Pancreas (tissue), 10 donors: ENCODE measurements at regions not wholly inside any gene's neighbourhood (a gene's known extent, or its start where the extent isn't known, plus 50 kb on each side); places are given as distances from the start of the nearest gene placed in this dataset.

Experiments
- ATAC-seq, 4 donors: fragments of 200-7000 bp; cut with Tn5 transposase; one replicate each; pipeline versions ENCODE4 v1.8.0 to v1.9.1; 2020; ENCODE audit warnings: mild to moderate bottlenecking in 4 of 4, moderate library complexity in 4 of 4
- DNase-seq, 6 donors: peaks; one replicate each; pipeline ENCODE4 v3.0.0-alpha.2; 2020
- FAIRE-seq: peaks from 2 replicates; lab custom pipeline; 2012; peaks lifted over from hg19 to GRCh38; lab: Jason Lieb, UNC
- H3K27ac ChIP-seq, 4 donors: fragments of 200-600 bp; sonication (generic); 1 replicate in 3 of 4; 2 replicates in 1 of 4; pipeline versions ENCODE4 v1.5.0 to v1.8.0; 2020
- H3K27me3 ChIP-seq, 4 donors: fragments of 200-600 bp; one replicate each; pipeline ENCODE4 v1.8.0; 2021
- H3K36me3 ChIP-seq, 3 donors: fragments of 200-600 bp; sonication (generic) in 1 of 3; one replicate each; pipeline versions ENCODE4 v1.5.0 to v1.8.0; 2020 to 2021
- H3K4me1 ChIP-seq, 3 donors: fragments of 200-600 bp; one replicate each; pipeline ENCODE4 v1.8.0; 2021
- H3K4me3 ChIP-seq, 4 donors: fragments of 200-600 bp; sonication (generic) in 2 of 4; one replicate each; pipeline versions ENCODE4 v1.5.0 to v1.8.0; 2020 to 2021
- H3K9me3 ChIP-seq, 4 donors: fragments of 200-600 bp; one replicate each; pipeline ENCODE4 v1.8.0; 2021
- WGBS, 2 donors: extraction: QIAGEN DNeasy Blood & Tissue Kit; methylation state at CpG; one replicate each; pipeline ENCODE4 v1.1.7; 2013; 5-methylcytosine and 5-hydroxymethylcytosine counted together
- intact Hi-C, 3 donors: fragments of 100-400 bp; cut with DNase I; formaldehyde crosslinking; loops; one replicate each; pipeline versions ENCODE4 v1.11.1 to v1.14.2; 2022
- TF ChIP-seq, protein P1 (sequence below), 4 donors: fragments of 200-600 bp; sonication (generic) in 3 of 4; IDR thresholded peaks; one replicate each; pipeline versions ENCODE4 v1.5.0 to v1.8.0; 2021; ENCODE audit warnings: antibody characterized with exemption in 4 of 4
- donor health status: healthy with polysubstance abuse.
- donor health status: DM: no; HTN: no; CAD: no; lungs with moderate emphysema.
- donor health status: DM: no; HTN: no; CAD: no.
- donor health status: control.
- donor health status: control.
- donor health status: Bipolar disorder and iron deficiency.
- donor health status: DM: yes; HTN: yes; CAD: no.
- donor health status: DM: no; HTN: no; CAD: no.
- donor health status: DM: no; HTN: no; CAD: no.
- donor health status: DM: yes; HTN: yes; CAD: no.

DNA sequence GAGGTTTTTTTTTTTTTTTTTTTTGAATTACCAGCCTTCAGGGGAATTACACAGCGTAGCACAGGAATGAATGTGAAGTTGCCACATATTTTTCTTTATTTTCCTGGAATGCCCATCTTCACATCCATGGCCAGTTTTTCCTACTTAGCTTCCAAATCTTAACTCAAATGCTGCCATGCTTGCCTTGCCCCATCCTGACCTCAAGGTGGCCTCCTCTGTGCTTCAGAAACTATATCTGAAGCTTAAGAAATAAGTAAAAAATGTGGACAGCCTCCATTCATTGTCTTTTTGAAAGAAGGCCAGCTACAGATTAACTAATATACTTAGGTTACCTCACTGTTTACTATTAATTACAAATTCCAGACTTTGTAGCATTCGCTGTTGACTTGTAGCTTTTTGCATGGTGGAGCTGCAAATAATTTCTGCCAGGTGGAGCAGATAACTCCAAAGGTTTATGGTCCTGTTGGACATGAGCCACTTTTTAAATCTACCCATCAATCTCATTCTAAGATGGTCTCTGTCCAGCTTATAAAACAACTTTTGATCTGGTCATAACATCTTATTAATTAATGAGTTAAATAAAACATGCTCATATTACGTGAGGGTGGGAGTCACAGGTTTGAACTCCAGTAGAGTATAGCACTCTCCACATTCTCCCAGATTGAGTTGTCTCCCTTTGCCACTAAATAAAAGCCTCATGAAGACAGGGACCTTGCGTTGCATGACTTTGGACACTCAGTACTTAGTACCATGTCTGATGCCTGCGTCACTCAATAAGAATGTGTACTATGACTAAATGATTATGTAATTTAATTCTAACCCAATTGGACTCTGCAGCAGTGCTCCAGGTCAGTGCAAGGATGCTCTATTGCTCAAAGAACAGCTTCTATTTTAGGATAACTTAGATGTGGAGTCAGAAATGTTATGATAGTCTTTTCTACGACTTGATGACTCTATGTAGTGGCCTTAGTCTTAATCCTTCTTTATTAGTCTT, 678.6 kb upstream of the CITED2 start:
- Histone ChIP-seq H3K36me3 (no peaks in the 10 kb centered on the region), H3K9me3 (no peaks in the 10 kb centered on the region), H3K4me3 (no peak overlapping the region), H3K27ac (no peak overlapping the region), H3K27me3 (no peaks in the 10 kb centered on the region), H3K4me1 (no peaks in the 10 kb centered on the region)
- intact Hi-C loops: no loop called here
- DNase-seq (no peak), ATAC-seq (peak in 3 of 4 donors; percentile 11 to 44 (median 32)), FAIRE-seq (no peak)
- 73 to 86% methylated on average over 6 of the region's 6 CpGs for WGBS, 2 donors
- TF ChIP-seq, protein P1, sequence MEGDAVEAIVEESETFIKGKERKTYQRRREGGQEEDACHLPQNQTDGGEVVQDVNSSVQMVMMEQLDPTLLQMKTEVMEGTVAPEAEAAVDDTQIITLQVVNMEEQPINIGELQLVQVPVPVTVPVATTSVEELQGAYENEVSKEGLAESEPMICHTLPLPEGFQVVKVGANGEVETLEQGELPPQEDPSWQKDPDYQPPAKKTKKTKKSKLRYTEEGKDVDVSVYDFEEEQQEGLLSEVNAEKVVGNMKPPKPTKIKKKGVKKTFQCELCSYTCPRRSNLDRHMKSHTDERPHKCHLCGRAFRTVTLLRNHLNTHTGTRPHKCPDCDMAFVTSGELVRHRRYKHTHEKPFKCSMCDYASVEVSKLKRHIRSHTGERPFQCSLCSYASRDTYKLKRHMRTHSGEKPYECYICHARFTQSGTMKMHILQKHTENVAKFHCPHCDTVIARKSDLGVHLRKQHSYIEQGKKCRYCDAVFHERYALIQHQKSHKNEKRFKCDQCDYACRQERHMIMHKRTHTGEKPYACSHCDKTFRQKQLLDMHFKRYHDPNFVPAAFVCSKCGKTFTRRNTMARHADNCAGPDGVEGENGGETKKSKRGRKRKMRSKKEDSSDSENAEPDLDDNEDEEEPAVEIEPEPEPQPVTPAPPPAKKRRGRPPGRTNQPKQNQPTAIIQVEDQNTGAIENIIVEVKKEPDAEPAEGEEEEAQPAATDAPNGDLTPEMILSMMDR (IDR thresholded peaks at IDR 0.05): no peak

DNA sequence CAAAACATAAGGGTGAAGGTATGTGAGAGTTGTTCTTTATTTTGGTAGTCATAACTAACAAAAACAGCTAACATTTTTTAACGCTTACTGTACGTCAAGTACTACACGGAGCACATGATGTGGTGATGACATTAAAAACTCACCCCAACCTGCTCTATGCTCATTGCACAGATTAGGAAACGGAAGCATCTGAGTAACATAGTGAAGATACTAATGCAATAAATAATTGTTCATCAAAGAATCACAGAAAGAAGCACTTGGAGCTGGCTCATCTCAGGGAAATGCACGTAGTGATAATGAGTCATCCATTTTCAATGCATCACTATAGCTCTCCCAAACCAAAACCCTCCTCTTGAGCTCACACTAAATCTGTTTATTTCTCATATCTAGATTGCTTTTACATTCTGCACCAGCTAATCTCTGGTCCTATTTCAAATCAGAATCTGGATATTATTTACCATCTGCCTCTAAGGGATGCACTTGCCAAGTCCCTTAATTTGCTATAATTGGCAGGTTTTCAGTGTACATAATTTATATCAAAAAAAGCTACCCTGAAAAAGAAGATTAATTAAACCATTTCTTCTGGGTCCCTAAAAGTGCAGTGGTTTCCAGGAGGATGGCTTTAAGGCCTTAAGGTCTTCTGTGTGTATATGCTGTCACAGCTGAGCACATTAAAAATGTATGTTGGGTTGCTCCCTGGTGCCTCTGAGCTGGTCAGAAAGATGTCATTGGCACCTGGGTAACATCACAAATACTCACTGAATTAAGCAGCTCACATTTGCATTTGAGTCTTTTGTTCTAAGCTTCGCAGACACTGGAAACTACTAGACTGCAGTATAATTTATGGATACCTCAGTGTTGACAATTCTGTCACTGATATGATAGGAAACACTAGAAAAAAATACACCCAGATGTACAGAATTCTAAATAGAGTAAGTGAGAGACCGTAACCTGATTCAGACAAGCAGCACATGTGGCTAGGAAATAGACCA, 677.4 kb upstream of the CITED2 start:
- TF ChIP-seq, protein P1 (IDR thresholded peaks at IDR 0.05): no peak
- ATAC-seq: no peak
- WGBS, 2 donors: 83 to 93% methylated on average over 7 of the region's 7 CpGs
- FAIRE-seq: no peak
- intact Hi-C loops: no loop called here
- Histone ChIP-seq H3K4me3 (no peak overlapping the region), H3K27ac (no peak overlapping the region), H3K4me1 (no peaks in the 10 kb centered on the region), H3K9me3 (no peaks in the 10 kb centered on the region), H3K36me3 (no peaks in the 10 kb centered on the region), H3K27me3 (no peaks in the 10 kb centered on the region)
- DNase-seq: no peak

DNA sequence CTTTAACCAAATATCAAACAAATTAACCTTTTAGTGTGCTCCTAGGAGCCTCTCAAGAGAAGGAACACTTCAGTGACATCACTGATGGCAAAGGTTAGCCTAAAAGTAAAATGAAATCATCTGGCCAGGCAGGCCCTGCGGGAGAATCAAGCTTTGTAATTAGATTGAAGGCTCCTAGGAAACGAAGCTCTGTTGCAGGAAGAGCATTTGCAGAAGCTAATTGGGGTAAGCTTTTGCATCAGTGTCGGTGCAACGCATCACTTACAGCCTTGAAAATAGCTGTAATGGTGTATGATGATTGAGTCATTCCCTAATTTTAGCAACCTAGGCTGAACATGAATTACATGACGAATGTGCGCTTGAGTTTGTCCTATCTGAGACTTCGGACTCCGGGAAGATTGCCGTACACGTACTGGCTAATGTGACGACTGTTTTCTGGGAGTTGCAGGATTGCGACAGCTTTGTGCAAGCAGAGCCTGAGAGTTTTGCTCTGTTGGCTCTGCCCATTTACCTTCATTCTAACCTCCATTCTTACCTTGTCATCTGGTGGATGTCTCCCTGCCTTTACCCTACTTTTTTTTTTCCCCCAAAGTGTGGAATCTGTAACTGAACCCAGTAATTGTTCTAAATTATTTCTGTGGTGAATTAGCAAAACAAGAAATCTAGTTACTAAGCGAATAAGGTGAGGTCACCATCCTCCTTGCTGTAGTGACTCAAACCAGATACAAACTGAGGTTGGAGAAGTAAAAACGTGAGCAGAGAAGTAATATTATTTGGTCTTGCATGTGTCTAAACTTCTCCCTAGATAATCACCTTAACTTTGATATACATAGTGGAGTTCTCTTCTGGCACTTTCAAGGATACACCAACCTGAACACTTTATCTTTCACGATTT, 675.9 kb upstream of the CITED2 start:
- no peaks in the 10 kb centered on the region for H3K9me3 ChIP-seq
- ATAC-seq (peak in 1 of 4 donors; percentile 60), DNase-seq (no peak), FAIRE-seq (no peak)
- TF ChIP-seq, protein P1 (IDR thresholded peaks at IDR 0.05): no peak
- H3K4me3 ChIP-seq: no peak overlapping the region
- no peak overlapping the region for H3K27ac ChIP-seq
- 85 to 90% methylated on average over 15 of the region's 15 CpGs for WGBS, 2 donors
- no peaks in the 10 kb centered on the region for H3K27me3 ChIP-seq
- H3K4me1 ChIP-seq: no peaks in the 10 kb centered on the region
- intact Hi-C loops: no loop called here
- no peaks in the 10 kb centered on the region for H3K36me3 ChIP-seq

DNA sequence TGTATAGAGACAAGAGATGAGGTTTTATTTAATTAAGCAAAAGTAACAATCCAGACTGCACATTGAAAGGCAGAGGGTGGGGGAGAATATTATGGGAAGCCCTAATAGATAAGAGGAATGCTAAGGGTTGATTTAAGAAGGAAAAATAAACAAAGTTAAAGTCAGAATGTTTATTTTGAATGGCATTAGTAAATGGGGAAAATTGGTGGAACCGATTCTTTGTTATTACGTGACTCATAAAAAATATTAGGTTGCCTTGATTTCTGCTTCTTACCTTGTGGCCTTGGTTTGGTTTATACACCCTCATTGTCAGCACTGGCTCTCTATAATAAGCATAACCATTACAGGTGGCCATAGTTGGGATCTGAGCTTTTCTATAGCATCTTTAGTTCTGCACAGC, 674.8 kb upstream of the CITED2 start:
- no peak for FAIRE-seq

More for the DNA sequence above, 674.8 kb upstream of the CITED2 start:
- ATAC-seq (no peak), DNase-seq (no peak)
- Histone ChIP-seq H3K36me3 (no peaks in the 10 kb centered on the region), H3K4me3 (no peak overlapping the region), H3K27me3 (no peaks in the 10 kb centered on the region), H3K27ac (no peak overlapping the region), H3K9me3 (no peaks in the 10 kb centered on the region), H3K4me1 (no peaks in the 10 kb centered on the region)
- intact Hi-C loops: no loop called here
- TF ChIP-seq, protein P1 (IDR thresholded peaks at IDR 0.05): no peak
- WGBS, 2 donors: 25 to 42% methylated on average over 2 of the region's 2 CpGs
